Keratinocyte (primary cell): ENCODE measurements at regions not wholly inside any gene's neighbourhood (a gene's known extent, or its start where the extent isn't known, plus 50 kb on each side); places are given as distances from the start of the nearest gene placed in this dataset.

Experiments
- EZH2 ChIP-seq: IDR thresholded peaks from one replicate; pipeline ENCODE4 v1.6.1; 2012; ENCODE audit warnings: inconsistent platforms, mild to moderate bottlenecking, low read length, moderate library complexity
- TF ChIP-seq, protein P1 (sequence below), 3 experiments: IDR thresholded peaks in 1 of 3; conservative IDR thresholded peaks in 1 of 3; optimal IDR thresholded peaks in 1 of 3; 2 replicates in 2 of 3; 3 replicates in 1 of 3; pipeline versions ENCODE3 to v1.5.1; 2011; ENCODE audit warnings: low read length in 3 of 3, mild to moderate bottlenecking in 3 of 3, moderate library complexity in 2 of 3, control low read depth in 1 of 3, inconsistent platforms in 1 of 3; ENCODE audit not compliant: insufficient read depth in 2 of 3; ENCODE audit errors: extremely low read depth in 1 of 3

DNA sequence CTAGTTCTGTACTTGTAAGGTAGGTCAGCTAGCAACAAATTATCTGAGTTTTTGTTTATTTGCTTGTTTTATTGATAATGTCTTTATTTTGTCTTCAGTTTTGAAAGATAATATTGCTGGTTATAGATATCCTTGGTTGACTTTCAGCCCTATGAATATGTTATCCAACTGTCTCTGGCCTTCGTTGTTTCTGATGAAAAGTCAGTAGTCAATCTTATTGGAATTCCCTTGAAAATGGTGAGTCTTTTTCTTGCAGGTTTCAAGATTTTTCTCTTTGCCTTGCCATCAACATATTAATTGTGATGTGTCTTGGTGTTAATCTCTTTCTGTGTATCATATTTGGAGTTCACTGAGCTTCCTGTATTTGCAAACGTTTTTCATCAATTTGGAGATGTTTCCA lies 113.1 kb upstream of the NEIL3 start:
- TF ChIP-seq, protein P1, sequence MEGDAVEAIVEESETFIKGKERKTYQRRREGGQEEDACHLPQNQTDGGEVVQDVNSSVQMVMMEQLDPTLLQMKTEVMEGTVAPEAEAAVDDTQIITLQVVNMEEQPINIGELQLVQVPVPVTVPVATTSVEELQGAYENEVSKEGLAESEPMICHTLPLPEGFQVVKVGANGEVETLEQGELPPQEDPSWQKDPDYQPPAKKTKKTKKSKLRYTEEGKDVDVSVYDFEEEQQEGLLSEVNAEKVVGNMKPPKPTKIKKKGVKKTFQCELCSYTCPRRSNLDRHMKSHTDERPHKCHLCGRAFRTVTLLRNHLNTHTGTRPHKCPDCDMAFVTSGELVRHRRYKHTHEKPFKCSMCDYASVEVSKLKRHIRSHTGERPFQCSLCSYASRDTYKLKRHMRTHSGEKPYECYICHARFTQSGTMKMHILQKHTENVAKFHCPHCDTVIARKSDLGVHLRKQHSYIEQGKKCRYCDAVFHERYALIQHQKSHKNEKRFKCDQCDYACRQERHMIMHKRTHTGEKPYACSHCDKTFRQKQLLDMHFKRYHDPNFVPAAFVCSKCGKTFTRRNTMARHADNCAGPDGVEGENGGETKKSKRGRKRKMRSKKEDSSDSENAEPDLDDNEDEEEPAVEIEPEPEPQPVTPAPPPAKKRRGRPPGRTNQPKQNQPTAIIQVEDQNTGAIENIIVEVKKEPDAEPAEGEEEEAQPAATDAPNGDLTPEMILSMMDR (optimal IDR thresholded peaks at IDR 0.05 in 1 of 3, IDR thresholded peaks at IDR 0.05 in 1 of 3, conservative IDR thresholded peaks at IDR 0.05 in 1 of 3; ENCODE audit: extremely low read depth in 1 of 3, insufficient read depth in 2 of 3, low read length in 3 of 3) = no peak
- TF ChIP-seq EZH2 = no peak
